Right ventricle myocardium inferior (tissue), 1 donor: ENCODE measurements at regions not wholly inside any gene's neighbourhood (a gene's known extent, or its start where the extent isn't known, plus 50 kb on each side); places are given as distances from the start of the nearest gene placed in this dataset.
"Not testable (repeated sequence)": the region's sequence is repeated elsewhere in the genome, so short reads cannot be mapped to it uniquely, and the experiment has no call there.

Experiments
- ATAC-seq: fragments of 200-7000 bp; cut with Tn5 transposase; one replicate; pipeline ENCODE4 v1.9.1; 2020; ENCODE audit warnings: mild to moderate bottlenecking, moderate library complexity
- DNase-seq: peaks from one replicate; pipeline ENCODE4 v3.0.0; 2021; ENCODE audit errors: missing footprints
- intact Hi-C: fragments of 100-400 bp; cut with DNase I; formaldehyde crosslinking; loops from one replicate; pipeline ENCODE4 v1.11.0; 2022
- donor health status: DM: no; HTN: yes; CAD: no; lungs with severe emphysema.

GRCh38 chr9:42364410-42365243 is 181.2 kb downstream of the SPATA31A6 start:
- ATAC-seq, intact Hi-C loops, DNase-seq: not testable (repeated sequence)

- ATAC-seq, result peak; percentile 82
- DNase-seq, intact Hi-C loops: not testable (repeated sequence)
These were observed 181.9 kb downstream of the SPATA31A6 start for GRCh38 chr9:42365244-42365945.

GRCh38 chr9:42368279-42368881 is 184.9 kb downstream of the SPATA31A6 start:
- DNase-seq, intact Hi-C loops, ATAC-seq: not testable (repeated sequence)

GRCh38 chr9:42370172-42370571 is 186.7 kb downstream of the SPATA31A6 start:
- ATAC-seq, DNase-seq, intact Hi-C loops: not testable (repeated sequence)

DNA sequence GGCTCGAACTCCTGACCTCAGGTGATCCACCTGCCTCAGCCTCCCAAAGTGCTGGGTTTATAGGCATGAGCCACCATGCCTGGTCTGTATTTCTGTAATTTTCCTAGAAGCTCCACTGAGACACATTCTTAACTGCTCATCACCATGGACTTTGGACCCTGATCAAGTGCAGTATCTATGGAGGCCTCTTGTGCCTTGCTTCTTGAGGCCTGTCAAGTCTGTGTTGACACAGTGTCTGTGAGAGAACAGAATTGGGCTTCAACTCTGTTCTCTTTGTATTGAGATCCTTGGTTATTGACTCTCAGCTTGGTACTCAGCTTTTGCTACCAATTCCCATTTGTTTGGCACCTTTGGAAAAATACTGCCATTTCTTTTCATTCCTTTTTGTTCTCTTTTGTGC is 188.0 kb downstream of the SPATA31A6 start:
- intact Hi-C loops, ATAC-seq, DNase-seq: not testable (repeated sequence)

DNA sequence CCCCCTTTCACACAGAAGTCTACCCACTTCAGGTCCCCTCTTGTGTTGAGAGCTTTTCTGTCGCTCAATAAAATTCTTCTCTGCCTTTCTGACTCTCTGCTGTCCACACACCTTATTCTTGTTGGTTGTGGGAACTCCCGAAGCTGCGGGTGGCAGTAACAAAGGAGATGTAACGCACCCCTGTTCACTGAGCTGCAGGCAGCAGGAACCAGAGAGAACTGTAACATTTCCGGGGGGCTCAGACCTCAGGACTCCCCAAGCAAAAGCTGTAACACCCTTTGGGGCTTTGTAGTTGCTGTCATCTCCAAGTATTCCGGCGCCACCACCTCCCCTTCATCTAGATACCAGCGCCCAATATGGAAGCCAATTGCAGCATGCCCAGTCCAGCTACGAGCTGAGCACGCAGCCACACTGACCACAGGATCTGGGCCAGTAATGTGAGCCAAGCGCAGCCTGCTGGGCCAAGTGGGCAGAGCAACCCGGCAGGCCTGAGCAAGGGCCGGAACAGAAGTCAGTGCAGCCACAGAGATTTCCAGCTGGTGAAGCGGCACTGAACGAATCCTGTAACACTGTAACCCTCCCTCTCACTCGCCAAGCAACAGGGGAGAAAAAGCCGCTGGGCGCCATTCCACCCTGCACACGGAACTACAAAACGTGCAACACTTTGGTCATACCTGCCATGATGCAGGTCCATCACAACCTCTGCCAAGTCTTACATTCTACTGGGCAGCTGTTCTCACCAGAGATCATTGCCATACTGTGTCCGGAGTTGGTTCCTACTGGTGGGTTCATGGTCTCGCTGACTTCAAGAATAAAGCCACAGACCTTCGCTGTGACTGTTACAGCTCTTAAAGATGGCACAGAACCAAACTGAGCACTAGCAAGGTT is 194.3 kb downstream of the SPATA31A6 start:
- ATAC-seq, intact Hi-C loops, DNase-seq: not testable (repeated sequence)

DNA sequence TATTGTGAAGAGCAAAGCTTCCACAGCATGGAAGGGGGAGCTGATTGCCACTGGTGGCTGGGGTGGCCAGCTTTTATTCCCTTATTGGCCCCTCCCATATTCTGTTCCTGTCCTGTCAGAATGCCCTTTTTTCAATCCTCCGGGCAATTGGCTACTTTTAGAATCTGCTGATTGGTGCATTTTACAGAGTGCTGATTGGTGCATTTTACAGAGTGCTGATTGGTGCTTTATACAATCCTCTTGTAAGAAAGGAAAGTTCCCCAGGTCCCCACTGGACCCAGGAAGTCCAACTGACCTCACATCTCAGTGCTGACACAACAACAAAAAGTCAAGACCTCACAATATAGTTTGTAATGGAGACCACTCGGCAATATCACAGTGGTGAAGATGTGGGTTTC is 195.0 kb downstream of the SPATA31A6 start:
- ATAC-seq (no peak), DNase-seq (no peak)
- intact Hi-C loops, result no loop called here

GRCh38 chr9:42379602-42380001 is 196.1 kb downstream of the SPATA31A6 start:
- intact Hi-C loops, ATAC-seq, DNase-seq: not testable (repeated sequence)

GRCh38 chr9:42384585-42384984 is 201.1 kb downstream of the SPATA31A6 start:
- DNase-seq, ATAC-seq, intact Hi-C loops: not testable (repeated sequence)

GRCh38 chr9:42385574-42386120 is 202.2 kb downstream of the SPATA31A6 start:
- intact Hi-C loops, ATAC-seq: not testable (repeated sequence)
- DNase-seq, result peak; percentile 76

DNA sequence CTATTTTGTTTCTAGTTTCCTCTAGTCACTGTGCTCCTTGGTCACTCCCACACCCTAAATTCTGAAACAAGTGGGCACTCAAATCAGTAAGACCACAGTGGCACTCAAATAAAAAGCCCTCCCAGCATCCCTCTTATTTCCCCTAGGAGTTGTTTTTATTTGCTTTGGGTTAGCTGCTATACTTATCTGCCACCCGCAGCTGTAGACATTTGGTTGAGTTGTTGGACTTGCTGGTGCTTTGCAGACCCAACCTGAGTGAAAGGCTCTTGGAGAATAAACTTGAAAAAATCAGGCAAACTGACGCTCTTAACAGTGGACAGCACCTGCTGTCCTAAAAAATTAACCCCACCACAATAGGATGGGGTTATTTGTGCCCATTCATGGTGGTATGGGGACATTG is 203.0 kb downstream of the SPATA31A6 start:
- no peak for DNase-seq
- no peak for ATAC-seq
- intact Hi-C loops, result no loop called here

GRCh38 chr9:42388146-42388690 is 204.8 kb downstream of the SPATA31A6 start:
- intact Hi-C loops, result no loop called here
- peak; percentile 24 for ATAC-seq
- DNase-seq, result no peak

- ATAC-seq, result no peak
- intact Hi-C loops, result no loop called here
- DNase-seq, result no peak
These were observed 205.4 kb downstream of the SPATA31A6 start for GRCh38 chr9:42388846-42389245.

DNA sequence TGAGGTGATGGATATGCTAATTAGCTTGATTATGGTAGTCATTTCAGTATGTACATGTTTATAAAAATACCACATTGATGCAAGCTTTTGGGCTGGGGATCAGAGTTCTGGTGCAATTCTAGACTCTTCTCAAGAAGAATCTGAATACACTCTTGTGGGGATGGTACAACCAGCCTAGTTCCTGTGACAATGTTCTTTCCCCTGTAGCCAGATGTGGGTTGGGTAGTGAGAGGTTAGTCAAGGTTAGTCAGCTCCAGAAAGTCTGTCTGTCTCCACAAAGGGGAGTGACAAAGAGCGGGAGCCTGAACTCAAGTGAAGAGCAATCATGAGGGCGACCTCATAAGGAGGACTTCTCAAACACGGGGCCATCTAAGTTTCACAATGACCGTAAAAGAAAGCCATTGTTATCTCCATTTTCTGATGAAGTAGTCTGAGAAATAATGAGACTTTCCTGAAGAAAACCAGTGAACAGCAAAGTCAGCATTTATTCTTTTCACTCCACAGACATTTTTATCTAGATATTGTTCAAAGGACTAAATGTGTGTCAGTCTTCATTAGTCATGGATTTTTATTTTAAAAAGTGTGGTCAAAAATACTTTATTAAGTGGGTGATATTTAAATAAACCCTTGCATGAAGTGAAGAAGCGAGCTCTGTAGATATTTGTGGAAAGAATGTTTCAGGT is 209.5 kb downstream of the SPATA31A6 start:
- DNase-seq, ATAC-seq, intact Hi-C loops: not testable (repeated sequence)

DNA sequence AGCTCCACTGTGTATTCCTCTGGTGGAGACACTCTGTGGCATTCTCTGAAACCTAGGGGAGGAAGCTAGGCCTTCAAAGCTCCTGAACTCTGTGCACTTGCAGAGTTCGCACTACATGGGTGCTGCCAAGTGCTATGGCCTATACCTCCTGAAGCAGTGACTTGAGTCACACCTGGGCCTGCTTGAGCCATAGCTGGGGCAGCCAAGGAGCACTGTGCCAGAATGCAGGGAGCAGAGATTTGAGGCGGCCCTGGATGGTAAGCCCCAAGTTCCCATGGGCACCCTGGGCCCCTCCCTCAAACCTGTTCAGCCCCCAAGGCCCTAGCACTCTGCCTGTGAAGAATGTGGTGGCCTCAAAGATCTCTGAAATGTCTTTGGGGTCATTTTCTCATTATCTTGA is 212.9 kb downstream of the SPATA31A6 start:
- intact Hi-C loops, result no loop called here
- DNase-seq (no peak), ATAC-seq (no peak)

DNA sequence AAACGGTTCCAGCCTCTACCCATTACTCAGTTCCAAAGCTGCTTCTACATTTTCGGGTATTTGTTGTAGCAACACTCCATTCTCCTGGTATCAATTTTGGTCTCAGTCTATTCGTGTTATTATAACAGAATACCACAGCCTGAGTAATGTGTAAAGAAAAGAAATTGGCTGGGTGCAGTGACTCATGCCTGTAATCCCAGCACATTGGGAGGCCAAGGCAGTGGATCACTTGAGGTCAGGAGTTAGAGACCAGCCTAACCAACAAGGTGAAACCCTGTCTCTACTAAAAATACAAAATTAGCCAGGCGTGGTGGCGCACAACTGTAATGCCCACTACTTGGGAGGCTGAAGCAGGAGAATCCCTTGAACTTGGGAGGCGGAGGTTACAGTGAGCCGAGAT is 213.9 kb downstream of the SPATA31A6 start:
- ATAC-seq, intact Hi-C loops, DNase-seq: not testable (repeated sequence)

GRCh38 chr9:42402919-42403318 is 219.5 kb downstream of the SPATA31A6 start:
- intact Hi-C loops, ATAC-seq, DNase-seq: not testable (repeated sequence)
